H9 (cell line): ENCODE measurements at regions not wholly inside any gene's neighbourhood (a gene's known extent, or its start where the extent isn't known, plus 50 kb on each side); places are given as distances from the start of the nearest gene placed in this dataset.

Experiments used
- DNase-seq: peaks from one replicate; pipeline ENCODE4 v3.0.0-alpha.2; 2017
- H2AFZ ChIP-seq: one replicate; pipeline ENCODE4 v1.6.1; 2013; ENCODE audit warnings: mild to moderate bottlenecking, low read length, control low read depth, moderate library complexity
- H2AK5ac ChIP-seq: 2 replicates; pipeline ENCODE4 v1.6.1; 2013; ENCODE audit warnings: low read length, control low read depth, mixed read lengths; ENCODE audit not compliant: insufficient read length
- H2BK120ac ChIP-seq: one replicate; pipeline ENCODE4 v1.6.1; 2013; ENCODE audit warnings: low read depth, mild to moderate bottlenecking, low read length, control low read depth, inconsistent platforms; ENCODE audit not compliant: poor library complexity, severe bottlenecking
- H2BK12ac ChIP-seq: 2 replicates; pipeline ENCODE4 v1.6.1; 2013; ENCODE audit warnings: low read length, control low read depth, mixed read lengths, low read depth; ENCODE audit not compliant: insufficient read length
- H2BK15ac ChIP-seq: 2 replicates; pipeline ENCODE4 v1.6.1; 2013; ENCODE audit warnings: low read depth, low read length, control low read depth
- H2BK20ac ChIP-seq: one replicate; pipeline ENCODE4 v1.6.1; 2013; ENCODE audit warnings: low read depth, mild to moderate bottlenecking, low read length, control low read depth, inconsistent platforms; ENCODE audit not compliant: poor library complexity, severe bottlenecking
- H2BK5ac ChIP-seq: 2 replicates; pipeline ENCODE4 v1.6.1; 2013; ENCODE audit warnings: low read length, control low read depth, mixed read lengths; ENCODE audit not compliant: insufficient read length
- H3K14ac ChIP-seq: 2 replicates; pipeline ENCODE4 v1.6.1; 2013; ENCODE audit warnings: low read length, control low read depth; ENCODE audit not compliant: insufficient read depth
- H3K18ac ChIP-seq: 2 replicates; pipeline ENCODE4 v1.6.1; 2013; ENCODE audit warnings: low read depth, mild to moderate bottlenecking, mixed read lengths, low read length, control low read depth; ENCODE audit not compliant: insufficient read length
- H3K23ac ChIP-seq: 2 replicates; pipeline ENCODE4 v1.6.1; 2013; ENCODE audit warnings: low read length, control low read depth, mixed read lengths, low read depth; ENCODE audit not compliant: insufficient read length
- H3K23me2 ChIP-seq: 2 replicates; pipeline ENCODE4 v1.6.1; 2013; ENCODE audit warnings: low read depth, mild to moderate bottlenecking, mixed read lengths, low read length, control low read depth; ENCODE audit not compliant: insufficient read length, poor library complexity, severe bottlenecking
- H3K27ac ChIP-seq: 2 replicates; pipeline ENCODE4 v1.5.1; 2013; ENCODE audit warnings: low read length, control low read depth, mixed read lengths, low read depth; ENCODE audit not compliant: insufficient read length
- H3K27me3 ChIP-seq: 2 replicates; pipeline ENCODE4 v1.6.1; 2013; ENCODE audit warnings: low read length, control low read depth, inconsistent platforms; ENCODE audit not compliant: insufficient read depth
- H3K4ac ChIP-seq: 2 replicates; pipeline ENCODE4 v1.6.1; 2013; ENCODE audit warnings: low read depth, mild to moderate bottlenecking, control low read depth, inconsistent platforms, low read length, moderate library complexity
- H3K4me1 ChIP-seq: 2 replicates; pipeline ENCODE4 v1.6.1; 2013; ENCODE audit warnings: low read length, control low read depth, inconsistent platforms; ENCODE audit not compliant: insufficient read depth
- H3K4me2 ChIP-seq: 2 replicates; pipeline ENCODE4 v1.6.1; 2013; ENCODE audit warnings: low read length, control low read depth, mixed read lengths; ENCODE audit not compliant: insufficient read length, insufficient read depth
- H3K56ac ChIP-seq: 2 replicates; pipeline ENCODE4 v1.6.1; 2013; ENCODE audit warnings: low read depth, mild to moderate bottlenecking, mixed read lengths, low read length, control low read depth; ENCODE audit not compliant: insufficient read length
- H3K79me1 ChIP-seq: 2 replicates; pipeline ENCODE4 v1.6.1; 2013; ENCODE audit warnings: low read depth, mild to moderate bottlenecking, moderate library complexity, low read length, control low read depth, inconsistent platforms; ENCODE audit not compliant: insufficient read depth, poor library complexity, severe bottlenecking
- H3K79me2 ChIP-seq: 2 replicates; pipeline ENCODE4 v1.6.1; 2013; ENCODE audit warnings: low read length, control low read depth, inconsistent platforms; ENCODE audit not compliant: insufficient read depth
- H3K9ac ChIP-seq: 2 replicates; pipeline ENCODE4 v1.6.1; 2013; ENCODE audit warnings: low read length, control low read depth, mixed read lengths; ENCODE audit not compliant: insufficient read length; ENCODE audit errors: extremely low read depth
- H3K9me3 ChIP-seq: one replicate; pipeline ENCODE4 v1.6.1; 2013; ENCODE audit warnings: low read depth, low read length, inconsistent platforms; ENCODE audit not compliant: control insufficient read depth
- H3T11ph ChIP-seq: one replicate; pipeline ENCODE4 v1.6.1; 2013; ENCODE audit warnings: mild to moderate bottlenecking, low read length, control low read depth, inconsistent platforms
- H4K20me1 ChIP-seq: one replicate; pipeline ENCODE4 v1.6.1; 2013; ENCODE audit not compliant: control insufficient read depth, insufficient read length, insufficient read depth
- H4K5ac ChIP-seq: 2 replicates; pipeline ENCODE4 v1.6.1; 2013; ENCODE audit warnings: low read depth, mild to moderate bottlenecking, mixed read lengths, low read length, control low read depth; ENCODE audit not compliant: insufficient read length
- H4K8ac ChIP-seq: replicated peaks from 2 replicates; pipeline ENCODE4 v1.6.1; 2013; ENCODE audit warnings: low read length, control low read depth, mixed read lengths, low read depth; ENCODE audit not compliant: insufficient read length
- H4K91ac ChIP-seq: 2 replicates; pipeline ENCODE4 v1.6.1; 2013; ENCODE audit warnings: low read depth, mild to moderate bottlenecking, moderate library complexity, mixed read lengths, low read length, control low read depth; ENCODE audit not compliant: insufficient read length
- H3K27ac Mint-ChIP-seq, 3 experiments: 2 replicates in 2 of 3; 3 replicates in 1 of 3; pipeline ENCODE4 v1.8.0; 2020 to 2021; ENCODE audit warnings: mixed read lengths in 3 of 3, mild to moderate bottlenecking in 1 of 3, moderate library complexity in 1 of 3
- H3K27me3 Mint-ChIP-seq: 2 replicates; pipeline ENCODE4 v1.8.0; 2021; ENCODE audit warnings: low read depth, mild to moderate bottlenecking, moderate library complexity, mixed read lengths
- H3K36me3 Mint-ChIP-seq, 3 experiments: 2 replicates in 2 of 3; 3 replicates in 1 of 3; pipeline ENCODE4 v1.8.0; 2020 to 2021; ENCODE audit warnings: low read depth in 3 of 3, mixed read lengths in 3 of 3; ENCODE audit not compliant: insufficient read depth in 1 of 3
- H3K4me1 Mint-ChIP-seq, 2 experiments: 2 replicates each; pipeline ENCODE4 v1.8.0; 2020; ENCODE audit warnings: mixed read lengths in 2 of 2
- H3K4me3 Mint-ChIP-seq, 2 experiments: 2 replicates in 1 of 2; 3 replicates in 1 of 2; pipeline ENCODE4 v1.8.0; 2020 to 2021; ENCODE audit warnings: mild to moderate bottlenecking in 2 of 2, mixed read lengths in 2 of 2, moderate library complexity in 1 of 2
- H3K9me3 Mint-ChIP-seq, 2 experiments: 2 replicates in 1 of 2; 3 replicates in 1 of 2; pipeline ENCODE4 v1.8.0; 2020; ENCODE audit warnings: mild to moderate bottlenecking in 2 of 2, mixed read lengths in 2 of 2, moderate library complexity in 1 of 2
- CTCF ChIP-seq: fragments of 200-600 bp; sonication (generic); conservative IDR thresholded peaks from 3 replicates; pipeline ENCODE4 v1.8.0; 2021; ENCODE audit warnings: antibody characterized with exemption, mild to moderate bottlenecking
- WGBS: extraction: QIAGEN DNeasy Blood & Tissue Kit; methylation state at CpG from one replicate; pipeline ENCODE4 v1.1.7; 2013; ENCODE audit warnings: missing lambda C conversion rate, low lambda C conversion rate, mixed read lengths; ENCODE audit not compliant: insufficient read length; ENCODE audit errors: extremely low coverage; 5-methylcytosine and 5-hydroxymethylcytosine counted together

GRCh38 chr9:84177407-84177806 lies 163.2 kb downstream of the SLC28A3 start:
- H2BK15ac ChIP-seq: no peak overlapping the region
- H3K27me3 Mint-ChIP-seq: peaks cover 14% of the 10 kb centered on the region
- no peaks in the 10 kb centered on the region for H3K79me1 ChIP-seq
- H3K4ac ChIP-seq: no peak overlapping the region
- H3K27me3 ChIP-seq: no peaks in the 10 kb centered on the region
- H3K23ac ChIP-seq: no peak overlapping the region
- H3K4me1 Mint-ChIP-seq: peaks cover 0 to 14% of the 10 kb centered on the region in 2 experiments; a peak in 2 of 4 replicates
- no peak overlapping the region for H2BK120ac ChIP-seq
- H3K14ac ChIP-seq: no peak overlapping the region
- H4K8ac ChIP-seq: no peak overlapping the region
- no CpG with 5 or more reads among the region's 3 CpGs for WGBS
- no peak overlapping the region for H2BK12ac ChIP-seq
- no peak overlapping the region for H2AK5ac ChIP-seq
- H2BK20ac ChIP-seq: no peak overlapping the region
- H3K4me2 ChIP-seq: no peak overlapping the region
- no peak overlapping the region for H4K5ac ChIP-seq
- no peaks in the 10 kb centered on the region for H3K36me3 Mint-ChIP-seq
- no peak overlapping the region for H3K56ac ChIP-seq
- no peaks in the 10 kb centered on the region for H3K4me1 ChIP-seq
- no peak overlapping the region for H3K4me3 Mint-ChIP-seq
- no peak overlapping the region for H4K91ac ChIP-seq
- H3K27ac ChIP-seq: no peak overlapping the region
- no peaks in the 10 kb centered on the region for H3K79me2 ChIP-seq
- no peaks in the 10 kb centered on the region; a peak in 1 of 5 replicates for H3K9me3 Mint-ChIP-seq
- no peak overlapping the region for H2BK5ac ChIP-seq
- H3K9ac ChIP-seq: no peak overlapping the region
- H3K9me3 ChIP-seq: no peaks in the 10 kb centered on the region
- no peak overlapping the region for H3T11ph ChIP-seq
- H3K27ac Mint-ChIP-seq: no peak overlapping the region
- no peak overlapping the region for H2AFZ ChIP-seq
- DNase-seq: no peak
- H3K23me2 ChIP-seq: no peaks in the 10 kb centered on the region
- H4K20me1 ChIP-seq: no peaks in the 10 kb centered on the region
- no peak for TF ChIP-seq CTCF
- H3K18ac ChIP-seq: no peak overlapping the region
